ENCODE measurements at regions not wholly inside any gene's neighbourhood (a gene's known extent, or its start where the extent isn't known, plus 50 kb on each side); places are given as distances from the start of the nearest gene placed in this dataset.

- TF ChIP-seq CTCF (IDR thresholded peaks at IDR 0.05) (no peak), POLR2A (IDR thresholded peaks at IDR 0.05) (no peak), POLR2AphosphoS5 (IDR thresholded peaks at IDR 0.05) (no peak)
Observed at GRCh38 chr14:98802044-98802443, 470.0 kb downstream of the BCL11B start.

All from breast epithelium (tissue), 3 donors.